GM12891 (cell line): ENCODE measurements at regions not wholly inside any gene's neighbourhood (a gene's known extent, or its start where the extent isn't known, plus 50 kb on each side); places are given as distances from the start of the nearest gene placed in this dataset.

Source experiments
- POLR2A ChIP-seq: IDR thresholded peaks from 2 replicates; pipeline ENCODE4 v1.6.1; 2011; ENCODE audit warnings: low read depth, low read length, control low read depth
- POLR2AphosphoS5 ChIP-seq: IDR thresholded peaks from 2 replicates; pipeline ENCODE4 v1.6.1; 2011; ENCODE audit warnings: low read depth, low read length, control low read depth
- POU2F2 ChIP-seq: IDR thresholded peaks from 2 replicates; pipeline ENCODE4 v1.6.1; 2011; ENCODE audit warnings: low read depth, mild to moderate bottlenecking, control low read depth, low read length, moderate library complexity
- SPI1 ChIP-seq: IDR thresholded peaks from 2 replicates; pipeline ENCODE4 v1.6.1; 2011; ENCODE audit warnings: low read depth, low read length, control low read depth

GRCh38 chr18:14974576-14974975, 226.6 kb downstream of the ANKRD30B start:
- TF ChIP-seq POLR2AphosphoS5 = no peak
- TF ChIP-seq POLR2A = no peak
- TF ChIP-seq SPI1 = no peak
- no peak for TF ChIP-seq POU2F2
